GM18511 (cell line): ENCODE measurements at regions not wholly inside any gene's neighbourhood (a gene's known extent, or its start where the extent isn't known, plus 50 kb on each side); places are given as distances from the start of the nearest gene placed in this dataset.

ENCODE experiments used
- ATAC-seq: cut with Tn5 transposase; IDR thresholded peaks from one replicate; pipeline ENCODE4 v1.9.1; 2021; ENCODE audit warnings: mild to moderate bottlenecking, moderate library complexity; ENCODE audit not compliant: unreplicated experiment

- no peak for ATAC-seq
Observed at GRCh38 chr2:66930339-66931220, 466.6 kb upstream of the ETAA1 start.

GRCh38 chr2:66938471-66938967, 458.6 kb upstream of the ETAA1 start:
- ATAC-seq, result no peak

GRCh38 chr2:66940080-66940479, 457.1 kb upstream of the ETAA1 start:
- no peak for ATAC-seq

GRCh38 chr2:66948234-66948633, 448.9 kb upstream of the ETAA1 start:
- no peak for ATAC-seq

- ATAC-seq, result no peak
Observed at GRCh38 chr2:66957198-66957597, 439.9 kb upstream of the ETAA1 start.

- no peak for ATAC-seq
Observed at GRCh38 chr2:66957677-66958076, 439.5 kb upstream of the ETAA1 start.

GRCh38 chr2:66960161-66960560, 437.0 kb upstream of the ETAA1 start:
- ATAC-seq, result no peak

GRCh38 chr2:66962716-66963115, 434.4 kb upstream of the ETAA1 start:
- ATAC-seq, result no peak

GRCh38 chr2:66966631-66967030, 430.5 kb upstream of the ETAA1 start:
- no peak for ATAC-seq

- ATAC-seq, result no peak
Observed at GRCh38 chr2:66968946-66969345, 428.2 kb upstream of the ETAA1 start.

GRCh38 chr2:66981074-66981473, 416.1 kb upstream of the ETAA1 start:
- no peak for ATAC-seq

- no peak for ATAC-seq
Observed at GRCh38 chr2:66982766-66983165, 414.4 kb upstream of the ETAA1 start.

GRCh38 chr2:66984864-66985263, 412.3 kb upstream of the ETAA1 start:
- no peak for ATAC-seq

GRCh38 chr2:66985906-66986305, 411.2 kb upstream of the ETAA1 start:
- ATAC-seq, result no peak

GRCh38 chr2:66987733-66988132, 409.4 kb upstream of the ETAA1 start:
- ATAC-seq, result no peak

GRCh38 chr2:66994654-66995053, 402.5 kb upstream of the ETAA1 start:
- ATAC-seq, result no peak

GRCh38 chr2:66995636-66996035, 401.5 kb upstream of the ETAA1 start:
- no peak for ATAC-seq

GRCh38 chr2:67002618-67003371, 394.3 kb upstream of the ETAA1 start:
- ATAC-seq, result no peak

GRCh38 chr2:67006373-67006960, 390.7 kb upstream of the ETAA1 start:
- ATAC-seq, result no peak

- no peak for ATAC-seq
Observed at GRCh38 chr2:67008155-67008554, 389.0 kb upstream of the ETAA1 start.

- no peak for ATAC-seq
Observed at GRCh38 chr2:67012165-67012564, 385.0 kb upstream of the ETAA1 start.

- ATAC-seq, result no peak
Observed at GRCh38 chr2:67013821-67014220, 383.3 kb upstream of the ETAA1 start.
